ENCODE measurements at regions not wholly inside any gene's neighbourhood (a gene's known extent, or its start where the extent isn't known, plus 50 kb on each side); places are given as distances from the start of the nearest gene placed in this dataset.
"Not testable (repeated sequence)": the region's sequence is repeated elsewhere in the genome, so short reads cannot be mapped to it uniquely, and the experiment has no call there.

GRCh38 chr6:103675807-103676406, 1183.8 kb downstream of the HACE1 start:
- no peak for DNase-seq

GRCh38 chr6:103674790-103675189, 1184.9 kb downstream of the HACE1 start:
- no peak for DNase-seq

- no peak for DNase-seq
Measured at GRCh38 chr6:103672169-103672568, 1187.5 kb downstream of the HACE1 start.

GRCh38 chr6:103629613-103630012, 1230.1 kb downstream of the HACE1 start:
- DNase-seq: no peak

GRCh38 chr6:103617642-103618041, 1242.1 kb downstream of the HACE1 start:
- no peak for DNase-seq

- no peak for DNase-seq
Measured at GRCh38 chr6:103587722-103588121, 1272.0 kb downstream of the HACE1 start.

GRCh38 chr6:103578115-103578514, 1281.6 kb downstream of the HACE1 start:
- no peak for DNase-seq

GRCh38 chr6:103570431-103570830, 1289.3 kb downstream of the HACE1 start:
- DNase-seq: no peak

- DNase-seq: no peak
Measured at GRCh38 chr6:103554911-103555310, 1304.8 kb downstream of the HACE1 start.

GRCh38 chr6:103538381-103538780, 1321.3 kb downstream of the HACE1 start:
- no peak for DNase-seq

GRCh38 chr6:103534814-103535213, 1324.9 kb downstream of the HACE1 start:
- DNase-seq: no peak

- DNase-seq: no peak
Measured at GRCh38 chr6:103534095-103534494, 1325.6 kb downstream of the HACE1 start.

GRCh38 chr6:103522045-103522444, 1337.7 kb downstream of the HACE1 start:
- no peak for DNase-seq

GRCh38 chr6:103516336-103516735, 1343.4 kb downstream of the HACE1 start:
- no peak for DNase-seq

GRCh38 chr6:103507052-103507451, 1352.7 kb downstream of the HACE1 start:
- DNase-seq: no peak

GRCh38 chr6:103505155-103505518, 1354.6 kb downstream of the HACE1 start:
- DNase-seq: no peak

GRCh38 chr6:103504501-103505154, 1355.1 kb downstream of the HACE1 start:
- no peak for DNase-seq

- DNase-seq: not testable (repeated sequence)
Measured at GRCh38 chr6:103496588-103496987, 1363.1 kb downstream of the HACE1 start.

GRCh38 chr6:103456652-103457051, 1403.1 kb downstream of the HACE1 start:
- DNase-seq: no peak

GRCh38 chr6:103455275-103455674, 1404.4 kb downstream of the HACE1 start:
- no peak for DNase-seq

- no peak for DNase-seq
Measured at GRCh38 chr6:103409475-103409874, 1450.2 kb downstream of the HACE1 start.

GRCh38 chr6:103405321-103405720, 1454.4 kb downstream of the HACE1 start:
- DNase-seq: no peak

GRCh38 chr6:103404799-103405198, 1454.9 kb downstream of the HACE1 start:
- no peak for DNase-seq

GRCh38 chr6:103396768-103397167, 1463.0 kb downstream of the HACE1 start:
- DNase-seq: no peak
